HEK293T (cell line): ENCODE measurements at regions not wholly inside any gene's neighbourhood (a gene's known extent, or its start where the extent isn't known, plus 50 kb on each side); places are given as distances from the start of the nearest gene placed in this dataset.

ENCODE experiments used
- BHLHE40 ChIP-seq: fragments of 450-650 bp; IDR thresholded peaks from 2 replicates; pipeline ENCODE4 v1.6.1; 2016; ENCODE audit warnings: mild to moderate bottlenecking, moderate library complexity, borderline replicate concordance
- FOXA1 ChIP-seq: fragments of 450-650 bp; IDR thresholded peaks from 2 replicates; pipeline ENCODE4 v1.6.1; 2016; ENCODE audit warnings: mild to moderate bottlenecking
- LEF1 ChIP-seq: fragments of 450-650 bp; IDR thresholded peaks from 2 replicates; pipeline ENCODE4 v1.6.1; 2017; ENCODE audit warnings: mild to moderate bottlenecking, borderline replicate concordance
- NFRKB ChIP-seq: fragments of 450-650 bp; IDR thresholded peaks from 2 replicates; pipeline ENCODE4 v1.6.1; 2016; ENCODE audit warnings: mild to moderate bottlenecking, moderate library complexity
- SP1 ChIP-seq: fragments of 450-650 bp; IDR thresholded peaks from 2 replicates; pipeline ENCODE4 v1.6.1; 2017
- SUZ12 ChIP-seq: fragments of 450-650 bp; IDR thresholded peaks from 2 replicates; pipeline ENCODE4 v1.6.1; 2016; ENCODE audit warnings: mild to moderate bottlenecking
- ZNF384 ChIP-seq: fragments of 450-650 bp; IDR thresholded peaks from 2 replicates; pipeline ENCODE4 v1.6.1; 2016
- TF ChIP-seq, protein P1 (sequence below): fragments of 450-650 bp; IDR thresholded peaks from 2 replicates; pipeline ENCODE4 v1.6.1; 2016

DNA sequence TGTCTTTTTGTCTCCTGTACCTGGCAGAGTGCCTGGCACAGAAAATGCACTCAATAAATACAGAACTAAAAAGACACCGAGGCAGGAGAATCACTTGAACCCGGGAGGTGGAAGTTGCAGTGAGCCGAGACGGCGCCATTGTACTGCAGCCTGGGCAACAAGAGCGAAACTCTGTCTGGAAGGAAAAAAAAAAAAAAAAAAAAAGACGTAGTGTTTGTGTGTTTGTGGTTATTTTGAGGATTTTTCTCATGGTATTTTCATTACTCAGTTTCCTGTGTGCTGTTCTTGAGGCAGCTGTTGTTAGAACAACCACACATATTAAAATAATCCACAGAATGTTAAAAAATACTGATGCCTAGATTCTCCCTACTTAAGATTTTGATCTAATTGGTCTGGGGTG, 519.2 kb upstream of the SPHKAP start:
- TF ChIP-seq SUZ12 (no peak), FOXA1 (no peak), ZNF384 (no peak), NFRKB (no peak), SP1 (no peak), LEF1 (no peak), BHLHE40 (no peak)
- TF ChIP-seq, protein P1, sequence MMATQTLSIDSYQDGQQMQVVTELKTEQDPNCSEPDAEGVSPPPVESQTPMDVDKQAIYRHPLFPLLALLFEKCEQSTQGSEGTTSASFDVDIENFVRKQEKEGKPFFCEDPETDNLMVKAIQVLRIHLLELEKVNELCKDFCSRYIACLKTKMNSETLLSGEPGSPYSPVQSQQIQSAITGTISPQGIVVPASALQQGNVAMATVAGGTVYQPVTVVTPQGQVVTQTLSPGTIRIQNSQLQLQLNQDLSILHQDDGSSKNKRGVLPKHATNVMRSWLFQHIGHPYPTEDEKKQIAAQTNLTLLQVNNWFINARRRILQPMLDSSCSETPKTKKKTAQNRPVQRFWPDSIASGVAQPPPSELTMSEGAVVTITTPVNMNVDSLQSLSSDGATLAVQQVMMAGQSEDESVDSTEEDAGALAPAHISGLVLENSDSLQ, result no peak
